GM19467 (cell line): ENCODE measurements at regions not wholly inside any gene's neighbourhood (a gene's known extent, or its start where the extent isn't known, plus 50 kb on each side); places are given as distances from the start of the nearest gene placed in this dataset.
"Not testable (repeated sequence)": the region's sequence is repeated elsewhere in the genome, so short reads cannot be mapped to it uniquely, and the experiment has no call there.

ENCODE experiments used
- ATAC-seq: cut with Tn5 transposase; IDR thresholded peaks from one replicate; pipeline ENCODE4 v1.9.1; 2021; ENCODE audit warnings: mild to moderate bottlenecking, moderate library complexity; ENCODE audit not compliant: unreplicated experiment

- ATAC-seq = no peak
Observed at GRCh38 chr2:234203135-234203984, 152.9 kb downstream of the SPP2 start.

- no peak for ATAC-seq
Observed at GRCh38 chr2:234202601-234203000, 152.1 kb downstream of the SPP2 start.

GRCh38 chr2:234199996-234200395, 149.5 kb downstream of the SPP2 start:
- no peak for ATAC-seq

- ATAC-seq = no peak
Observed at GRCh38 chr2:234198976-234199375, 148.5 kb downstream of the SPP2 start.

- ATAC-seq = no peak
Observed at GRCh38 chr2:234195516-234195915, 145.0 kb downstream of the SPP2 start.

- no peak for ATAC-seq
Observed at GRCh38 chr2:234193977-234194563, 143.6 kb downstream of the SPP2 start.

GRCh38 chr2:234191819-234192407, 141.4 kb downstream of the SPP2 start:
- ATAC-seq = no peak

GRCh38 chr2:234189786-234190300, 139.3 kb downstream of the SPP2 start:
- ATAC-seq = no peak

- ATAC-seq = no peak
Observed at GRCh38 chr2:234189230-234189629, 138.7 kb downstream of the SPP2 start.

- ATAC-seq = no peak
Observed at GRCh38 chr2:234187646-234188174, 137.2 kb downstream of the SPP2 start.

GRCh38 chr2:234181121-234181520, 130.6 kb downstream of the SPP2 start:
- no peak for ATAC-seq

- ATAC-seq = no peak
Observed at GRCh38 chr2:234179031-234179363, 128.5 kb downstream of the SPP2 start.

- ATAC-seq = no peak
Observed at GRCh38 chr2:234178330-234179030, 128.0 kb downstream of the SPP2 start.

GRCh38 chr2:234175649-234176048, 125.1 kb downstream of the SPP2 start:
- ATAC-seq = no peak

GRCh38 chr2:234174742-234175141, 124.2 kb downstream of the SPP2 start:
- ATAC-seq = no peak

GRCh38 chr2:234172532-234172931, 122.0 kb downstream of the SPP2 start:
- ATAC-seq = no peak

- ATAC-seq = no peak
Observed at GRCh38 chr2:234172066-234172465, 121.6 kb downstream of the SPP2 start.

- no peak for ATAC-seq
Observed at GRCh38 chr2:234171666-234172065, 121.2 kb downstream of the SPP2 start.

- ATAC-seq = no peak
Observed at GRCh38 chr2:234169674-234170073, 119.2 kb downstream of the SPP2 start.

- ATAC-seq = not testable (repeated sequence)
Observed at GRCh38 chr2:234168605-234169570, 118.4 kb downstream of the SPP2 start.
